AG09319 (cell line): ENCODE measurements at regions not wholly inside any gene's neighbourhood (a gene's known extent, or its start where the extent isn't known, plus 50 kb on each side); places are given as distances from the start of the nearest gene placed in this dataset.
"Not testable (repeated sequence)": the region's sequence is repeated elsewhere in the genome, so short reads cannot be mapped to it uniquely, and the experiment has no call there.

ENCODE experiments used
- DNase-seq: peaks from one replicate; pipeline ENCODE4 v3.0.0-alpha.2; 2010; ENCODE audit warnings: low read depth; ENCODE audit errors: extremely low read depth
- TF ChIP-seq, protein P1 (sequence below): IDR thresholded peaks from 2 replicates; pipeline ENCODE4 v1.5.1; 2011; ENCODE audit warnings: low read depth, mild to moderate bottlenecking, inconsistent platforms, low read length, moderate library complexity

DNA sequence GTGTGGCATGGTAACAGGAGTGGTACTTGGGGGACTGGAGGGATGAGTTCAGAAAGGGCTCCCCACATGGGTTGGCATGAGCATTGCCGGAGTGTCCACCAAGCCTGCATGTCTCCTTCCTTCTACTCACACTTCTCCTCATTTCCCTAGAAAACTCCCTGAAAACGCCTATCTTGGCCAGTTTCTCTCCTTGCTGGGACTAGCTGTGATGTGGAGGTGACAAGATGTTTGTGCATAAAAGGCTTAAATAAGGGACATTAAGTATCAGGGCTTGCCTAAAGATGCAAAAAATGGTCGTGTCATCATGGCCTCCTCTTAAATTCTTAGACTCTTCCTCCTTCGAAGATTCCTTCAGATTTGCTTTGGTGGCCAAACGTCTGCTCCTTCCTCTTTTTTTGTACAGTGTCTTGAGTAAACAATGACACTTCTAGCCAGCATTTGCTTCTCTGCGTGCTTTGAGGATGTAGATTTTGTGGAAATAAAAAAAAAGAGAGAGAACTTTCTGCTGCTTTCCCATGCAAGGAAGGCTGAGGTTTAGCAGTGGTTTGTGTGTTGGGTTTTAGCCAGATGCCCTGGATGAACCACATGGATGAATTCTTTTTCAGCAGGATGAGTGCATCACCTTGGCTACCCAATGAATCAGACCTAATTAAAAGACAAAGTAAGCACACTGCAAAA lies 239.1 kb upstream of the IRF2BP2 start:
- TF ChIP-seq, protein P1, sequence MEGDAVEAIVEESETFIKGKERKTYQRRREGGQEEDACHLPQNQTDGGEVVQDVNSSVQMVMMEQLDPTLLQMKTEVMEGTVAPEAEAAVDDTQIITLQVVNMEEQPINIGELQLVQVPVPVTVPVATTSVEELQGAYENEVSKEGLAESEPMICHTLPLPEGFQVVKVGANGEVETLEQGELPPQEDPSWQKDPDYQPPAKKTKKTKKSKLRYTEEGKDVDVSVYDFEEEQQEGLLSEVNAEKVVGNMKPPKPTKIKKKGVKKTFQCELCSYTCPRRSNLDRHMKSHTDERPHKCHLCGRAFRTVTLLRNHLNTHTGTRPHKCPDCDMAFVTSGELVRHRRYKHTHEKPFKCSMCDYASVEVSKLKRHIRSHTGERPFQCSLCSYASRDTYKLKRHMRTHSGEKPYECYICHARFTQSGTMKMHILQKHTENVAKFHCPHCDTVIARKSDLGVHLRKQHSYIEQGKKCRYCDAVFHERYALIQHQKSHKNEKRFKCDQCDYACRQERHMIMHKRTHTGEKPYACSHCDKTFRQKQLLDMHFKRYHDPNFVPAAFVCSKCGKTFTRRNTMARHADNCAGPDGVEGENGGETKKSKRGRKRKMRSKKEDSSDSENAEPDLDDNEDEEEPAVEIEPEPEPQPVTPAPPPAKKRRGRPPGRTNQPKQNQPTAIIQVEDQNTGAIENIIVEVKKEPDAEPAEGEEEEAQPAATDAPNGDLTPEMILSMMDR: no peak; the same call in 1 of the 2 replicates
- no peak for DNase-seq

DNA sequence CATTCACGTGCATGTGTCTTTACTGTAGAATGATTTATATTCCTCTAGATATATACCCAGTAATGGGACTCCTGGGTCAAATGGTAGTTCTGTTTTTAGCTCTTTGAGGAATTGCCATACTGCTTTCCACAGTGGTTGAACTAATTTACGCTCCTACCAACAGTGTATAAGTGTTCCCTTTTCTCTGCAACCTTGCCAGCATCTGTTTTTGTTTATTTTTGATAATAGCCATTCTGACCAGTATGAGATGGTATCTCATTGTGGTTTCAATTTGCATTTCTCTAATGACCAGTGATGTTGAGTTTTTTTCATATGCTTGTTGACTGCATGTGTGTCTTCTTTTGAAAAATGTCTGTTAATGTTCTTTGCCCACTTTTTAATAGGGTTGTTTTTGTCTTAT lies 236.8 kb upstream of the IRF2BP2 start:
- DNase-seq: not testable (repeated sequence)

- DNase-seq: no peak
- TF ChIP-seq, protein P1: no peak
Observed at GRCh38 chr1:234845836-234846235, 235.9 kb upstream of the IRF2BP2 start.

DNA sequence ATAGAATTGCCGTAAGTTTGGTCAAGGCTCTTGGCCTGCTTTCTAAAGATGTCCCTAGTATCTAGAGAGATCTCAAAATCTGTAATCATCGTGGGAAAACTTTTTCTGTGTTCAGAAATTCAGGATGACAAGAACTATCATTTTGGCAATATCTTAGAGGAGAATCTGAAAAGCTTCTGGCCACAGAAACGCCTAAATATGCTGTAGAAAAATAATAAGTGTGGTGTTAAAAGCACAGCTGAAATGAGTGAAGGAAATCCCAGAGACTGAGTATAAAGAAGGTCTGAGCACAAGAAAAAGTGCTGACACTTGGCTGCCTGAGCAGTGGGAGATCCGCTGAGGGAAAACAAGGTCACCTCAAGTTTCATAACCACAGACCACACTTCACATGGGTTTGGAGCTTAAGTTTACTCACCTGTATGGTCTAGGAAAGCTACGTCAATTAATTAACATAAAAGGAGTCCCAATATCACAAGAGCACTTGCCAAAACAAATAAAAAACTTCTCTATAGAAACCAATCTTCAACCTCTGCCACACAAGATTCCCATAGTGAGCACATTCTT lies 235.2 kb upstream of the IRF2BP2 start:
- DNase-seq: no peak
- TF ChIP-seq, protein P1: no peak

DNA sequence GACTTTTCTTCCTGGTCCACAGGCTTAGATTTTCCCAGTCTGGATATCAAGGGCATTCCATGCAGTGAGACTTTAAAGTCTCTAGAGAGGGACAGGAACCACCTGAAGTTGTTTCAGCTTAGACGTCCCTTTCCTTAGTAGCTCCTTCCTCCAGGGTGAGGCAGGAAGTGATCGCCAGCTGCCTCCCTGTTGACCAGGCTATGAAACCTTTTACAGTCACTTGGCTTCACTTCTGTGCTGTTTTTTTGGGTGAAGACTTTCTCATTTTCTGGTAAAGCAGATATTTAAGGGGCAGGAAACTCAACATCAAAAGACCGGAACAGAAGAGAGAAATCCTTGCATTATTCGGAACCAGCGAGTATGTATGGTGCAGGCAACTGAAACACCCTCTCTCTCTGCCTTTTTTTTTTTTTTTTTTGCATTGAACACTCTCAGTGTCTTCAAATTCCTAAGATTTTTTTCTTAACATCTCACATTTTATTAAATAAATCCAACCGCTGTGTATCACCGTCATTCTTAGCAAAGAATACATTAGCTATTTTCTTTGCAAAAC lies 234.6 kb upstream of the IRF2BP2 start:
- no peak for DNase-seq
- TF ChIP-seq, protein P1: no peak

- TF ChIP-seq, protein P1: no peak
- DNase-seq: no peak
Observed at GRCh38 chr1:234843946-234844345, 234.0 kb upstream of the IRF2BP2 start.

DNA sequence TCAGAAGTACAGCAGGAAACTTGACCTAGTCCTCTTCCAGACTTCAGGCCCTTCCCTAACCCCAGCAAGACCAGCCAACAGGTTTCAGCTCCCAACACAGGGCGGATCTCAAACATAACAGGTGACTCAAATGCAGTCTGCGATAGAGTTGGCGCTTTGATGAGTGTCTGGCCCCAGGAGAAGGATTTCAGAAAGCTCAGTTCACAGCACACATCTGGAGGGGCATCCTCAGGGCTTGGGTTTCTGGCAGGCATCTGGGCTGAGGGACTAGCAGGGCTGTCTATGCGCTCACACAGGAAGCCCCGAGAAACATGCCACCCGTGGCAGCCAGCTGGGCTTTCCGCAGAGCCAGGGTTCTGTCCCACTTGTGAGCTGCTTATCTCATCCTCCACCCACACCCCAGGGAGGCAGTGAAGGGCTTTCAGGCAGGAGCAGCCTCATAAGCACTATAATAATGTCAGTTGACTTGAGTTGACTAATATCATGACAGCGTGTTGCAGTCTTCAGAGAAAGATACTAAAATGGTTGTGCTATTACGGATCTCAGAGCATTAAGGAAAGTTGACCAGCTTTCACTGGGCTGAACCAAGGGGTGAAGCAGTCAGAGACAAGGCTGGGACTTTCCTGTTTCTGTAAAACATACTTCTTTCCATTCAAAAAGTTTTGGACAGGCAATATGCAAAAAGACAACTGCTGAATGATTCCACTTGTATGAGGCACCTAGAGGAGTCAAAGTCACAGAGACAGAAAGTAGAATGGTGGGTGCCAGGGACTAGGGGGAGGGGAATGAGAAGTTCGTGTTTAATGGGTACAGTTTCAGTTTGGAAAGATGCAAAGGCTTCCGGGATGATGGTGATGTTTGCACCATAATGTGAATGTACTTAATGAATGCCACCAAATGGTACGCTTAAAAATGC lies 233.0 kb upstream of the IRF2BP2 start:
- DNase-seq: no peak
- TF ChIP-seq, protein P1: no peak
